ENCODE measurements at regions not wholly inside any gene's neighbourhood (a gene's known extent, or its start where the extent isn't known, plus 50 kb on each side); places are given as distances from the start of the nearest gene placed in this dataset.

DNA sequence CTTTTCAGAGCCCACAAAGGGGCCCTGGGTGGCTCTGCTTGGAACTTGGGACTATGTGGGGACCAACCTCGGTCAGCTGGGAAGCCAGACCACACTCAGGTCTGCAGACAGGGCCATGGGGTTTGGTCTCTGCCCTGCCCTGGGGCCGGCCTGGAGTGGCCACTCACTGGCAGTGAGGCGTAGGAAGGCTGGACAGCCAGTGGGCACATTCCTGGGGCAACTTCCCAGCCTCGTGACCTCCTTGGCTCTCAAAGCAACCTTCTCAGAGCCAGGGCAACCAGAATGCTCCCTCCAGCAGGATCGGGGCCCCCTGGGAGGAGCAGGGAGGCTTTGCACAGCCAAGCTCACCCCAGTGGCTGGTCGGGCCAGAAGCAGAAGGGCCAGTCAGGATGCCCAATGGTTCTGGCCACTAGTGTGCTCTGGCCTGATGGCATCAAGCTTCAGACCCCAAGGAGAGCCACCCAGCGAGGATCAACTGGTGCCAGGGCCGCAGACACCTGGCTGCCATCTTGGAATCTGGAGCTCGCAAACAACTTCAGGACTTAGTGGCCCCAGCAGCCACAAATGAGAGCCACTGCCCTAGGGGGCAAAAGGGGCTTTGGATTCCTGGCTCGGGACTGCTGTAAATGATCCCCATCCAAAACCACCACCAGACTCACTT, 87.1 kb downstream of the MYEOV start:
- DNase-seq, result peak in 1 of 2 donors; percentile 0

DNA sequence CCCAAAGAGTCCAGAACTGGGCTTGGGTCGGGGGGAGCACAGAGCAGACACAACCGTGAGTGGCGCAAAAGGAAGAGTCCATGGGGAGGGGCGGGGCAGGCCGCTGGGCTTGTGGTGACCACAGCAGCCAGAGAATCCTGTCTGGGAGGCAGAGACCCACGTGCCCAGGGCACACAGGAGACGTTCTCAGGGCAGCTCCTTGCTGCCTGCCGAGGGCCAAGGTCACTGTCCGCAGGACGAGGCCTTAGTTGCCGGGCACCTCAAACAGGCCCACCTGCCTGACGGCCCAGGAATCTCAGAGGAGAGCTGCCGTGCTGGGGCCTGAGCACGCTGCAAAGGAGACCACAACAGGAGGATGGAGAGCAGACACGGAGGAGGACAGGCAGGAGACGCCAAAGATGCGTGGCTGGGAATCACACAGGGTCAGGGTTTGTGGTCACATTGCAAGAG, 87.8 kb downstream of the MYEOV start:
- no peak for DNase-seq

- peak; percentile 10 to 22 for DNase-seq
Measured at GRCh38 chr11:69382131-69383128, 88.5 kb downstream of the MYEOV start.

GRCh38 chr11:69383372-69384250, 89.7 kb downstream of the MYEOV start:
- no peak for DNase-seq

- no peak for DNase-seq
Measured at GRCh38 chr11:69384251-69385143, 90.5 kb downstream of the MYEOV start.

DNA sequence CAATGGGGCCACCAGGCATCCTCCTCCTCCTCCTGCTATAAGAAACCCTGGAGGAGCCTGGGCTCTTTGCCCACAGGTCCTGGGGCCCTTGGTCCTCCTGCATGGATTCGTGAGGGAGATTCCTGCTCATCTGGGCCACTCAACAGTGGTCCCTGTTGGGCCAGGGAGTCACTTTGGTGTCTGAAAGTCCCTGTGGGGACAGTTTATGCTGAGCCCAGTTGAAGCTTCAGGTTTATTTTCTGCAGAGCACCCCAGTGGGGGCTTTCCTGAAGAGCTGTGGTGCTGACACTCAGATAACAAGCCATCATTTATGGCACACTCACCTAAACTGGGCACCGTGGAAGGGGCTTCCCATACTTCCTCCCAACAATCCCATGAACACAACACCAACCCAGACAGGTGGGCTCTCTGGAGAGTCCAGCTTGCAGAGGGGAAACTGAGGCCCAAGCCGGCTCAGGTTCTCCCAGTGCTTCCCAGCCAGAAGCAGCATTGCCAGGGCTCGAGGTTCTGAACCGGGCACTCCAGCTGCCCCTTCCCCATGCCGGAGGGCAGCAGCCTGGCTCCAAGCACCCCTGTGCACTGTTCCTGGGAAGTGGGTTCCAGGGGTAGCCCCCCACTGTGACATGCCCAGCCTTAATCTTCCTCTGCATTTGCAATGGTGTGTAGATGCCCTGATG, 91.3 kb downstream of the MYEOV start:
- no peak for DNase-seq

DNA sequence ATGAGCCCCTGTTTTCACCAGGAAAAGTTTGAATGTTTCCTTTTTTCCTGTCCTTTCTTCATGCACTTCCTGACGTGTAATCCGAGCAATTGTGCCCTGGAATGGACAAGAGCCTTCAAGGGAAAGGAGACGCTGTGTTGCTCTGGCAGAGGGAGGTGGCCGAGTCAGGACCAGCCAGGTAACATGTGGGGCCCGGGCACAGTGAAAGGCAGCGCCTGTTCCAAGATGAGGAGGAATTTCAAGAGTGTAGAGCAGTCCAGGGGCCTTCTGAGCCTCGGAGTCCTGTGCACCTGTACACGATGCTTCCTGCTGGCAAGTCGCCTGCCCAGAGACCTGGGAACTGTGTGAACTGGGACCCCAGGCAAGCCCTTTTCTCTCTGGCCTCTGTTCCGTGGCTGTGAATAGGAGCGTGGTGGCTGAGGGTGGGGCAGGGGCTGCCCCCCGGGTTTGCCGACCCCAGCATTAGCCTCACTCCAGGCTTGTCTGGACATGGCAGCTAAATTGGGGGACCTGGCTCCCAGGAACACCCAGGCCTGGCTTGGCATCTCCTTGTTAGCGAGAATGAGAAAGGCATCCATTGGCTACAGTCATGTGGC, 92.0 kb downstream of the MYEOV start:
- DNase-seq, result no peak

GRCh38 chr11:69386594-69387408, 92.8 kb downstream of the MYEOV start:
- no peak for DNase-seq

GRCh38 chr11:69387409-69387885, 93.5 kb downstream of the MYEOV start:
- DNase-seq, result no peak

DNA sequence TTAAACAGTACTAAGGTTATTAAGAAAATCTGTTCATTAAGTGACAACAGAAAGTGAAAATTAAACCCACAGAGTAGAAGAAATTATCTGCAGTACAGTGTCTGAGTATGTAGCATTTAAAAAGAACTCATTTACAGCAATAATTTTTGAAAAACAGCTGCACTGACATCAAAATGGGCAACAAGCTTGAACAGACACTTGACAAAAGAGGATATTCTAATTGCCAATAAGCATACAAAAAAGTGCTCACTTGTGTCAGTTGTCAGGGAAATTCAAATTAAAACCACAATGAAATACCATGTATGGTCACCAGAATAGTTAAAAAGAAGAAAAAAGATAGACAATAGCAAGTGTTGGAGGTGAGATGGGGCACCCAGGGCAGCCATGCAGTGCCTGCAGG, 93.3 kb upstream of the LINC01488 start:
- no peak for DNase-seq

- DNase-seq, result no peak
Measured at GRCh38 chr11:69388661-69389060, 92.8 kb upstream of the LINC01488 start.

DNA sequence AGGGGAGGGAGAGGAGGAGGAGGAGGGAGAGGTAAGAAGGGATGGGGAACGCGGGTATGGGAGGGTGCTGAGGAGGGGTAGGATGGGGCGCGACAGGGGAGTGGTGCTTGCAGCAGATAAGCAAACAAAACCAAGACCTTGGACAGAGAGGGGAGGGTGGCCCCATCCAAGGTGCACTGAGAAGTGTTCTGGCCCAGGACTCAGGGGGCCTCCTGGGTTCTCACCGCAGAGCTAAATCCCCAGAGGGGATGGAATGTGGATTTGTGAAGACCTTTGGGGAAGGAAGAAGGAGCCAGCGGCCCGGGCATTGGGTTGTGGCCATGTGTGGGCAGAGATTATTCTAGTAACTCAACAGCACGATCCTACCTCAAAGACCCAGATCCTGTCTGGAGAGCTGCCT, 90.9 kb upstream of the LINC01488 start:
- DNase-seq, result no peak

GRCh38 chr11:69391192-69392103, 90.0 kb upstream of the LINC01488 start:
- no peak for DNase-seq

GRCh38 chr11:69392104-69392653, 89.3 kb upstream of the LINC01488 start:
- DNase-seq, result no peak

DNA sequence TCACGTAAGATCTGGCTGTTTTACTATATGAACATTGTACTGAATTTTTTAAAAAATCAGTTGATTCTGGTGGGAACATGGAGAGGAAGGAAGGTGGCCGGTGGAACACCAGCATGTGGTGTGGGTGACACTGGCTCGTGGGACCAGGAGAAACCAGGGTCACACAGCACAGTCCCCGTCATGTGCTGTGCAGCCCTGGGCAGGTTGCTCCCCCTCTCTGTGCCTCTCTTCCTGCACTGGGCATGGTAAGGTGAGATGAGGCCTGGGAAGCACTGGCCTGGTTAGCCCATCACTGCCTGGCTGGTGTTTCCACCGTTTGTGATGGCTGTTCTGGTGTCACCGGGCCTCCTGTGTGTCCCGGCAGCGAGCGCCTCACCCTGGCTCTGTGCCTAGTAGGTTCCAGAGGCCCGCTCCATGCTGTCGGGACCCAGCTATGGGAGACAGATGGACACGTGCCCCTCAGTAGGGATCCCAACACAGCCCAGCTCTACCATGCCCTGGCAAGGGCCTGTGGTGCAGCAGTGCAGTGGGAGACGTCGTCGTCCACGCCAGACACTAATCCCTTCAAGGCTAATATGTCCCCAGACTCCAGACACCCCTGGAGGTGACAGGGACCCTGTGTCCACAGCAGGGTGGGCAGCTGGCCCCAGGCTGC, 88.2 kb upstream of the LINC01488 start:
- DNase-seq, result no peak

DNA sequence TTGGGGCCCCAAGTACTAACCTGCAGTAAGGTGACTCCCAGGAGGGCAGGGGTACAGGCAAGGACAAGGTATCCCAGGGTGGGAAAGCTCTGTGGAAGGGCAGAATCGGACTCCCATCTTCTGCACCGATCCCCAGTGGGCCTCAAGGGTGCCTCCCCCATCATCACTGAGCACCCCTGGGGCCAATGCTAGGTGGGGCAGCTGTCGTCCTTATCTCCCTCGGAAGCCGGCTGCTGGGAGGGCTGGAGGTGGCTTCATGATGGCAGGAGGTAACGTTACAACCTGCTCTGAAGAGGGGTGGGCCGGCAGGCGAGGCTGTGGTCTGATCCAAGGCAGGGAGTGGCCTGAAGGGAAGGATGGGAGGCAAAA, 87.6 kb upstream of the LINC01488 start:
- no peak for DNase-seq

- no peak for DNase-seq
Measured at GRCh38 chr11:69394234-69394868, 87.1 kb upstream of the LINC01488 start.

Measured in CD4-positive, alpha-beta T cell treated with Interferon alpha-2 for 1 hour (primary cell).